HG02981 (cell line): ENCODE measurements at regions not wholly inside any gene's neighbourhood (a gene's known extent, or its start where the extent isn't known, plus 50 kb on each side); places are given as distances from the start of the nearest gene placed in this dataset.

Experiments used
- ATAC-seq: cut with Tn5 transposase; IDR thresholded peaks from one replicate; pipeline ENCODE4 v1.9.1; 2021; ENCODE audit warnings: mild to moderate bottlenecking, moderate library complexity; ENCODE audit not compliant: unreplicated experiment

DNA sequence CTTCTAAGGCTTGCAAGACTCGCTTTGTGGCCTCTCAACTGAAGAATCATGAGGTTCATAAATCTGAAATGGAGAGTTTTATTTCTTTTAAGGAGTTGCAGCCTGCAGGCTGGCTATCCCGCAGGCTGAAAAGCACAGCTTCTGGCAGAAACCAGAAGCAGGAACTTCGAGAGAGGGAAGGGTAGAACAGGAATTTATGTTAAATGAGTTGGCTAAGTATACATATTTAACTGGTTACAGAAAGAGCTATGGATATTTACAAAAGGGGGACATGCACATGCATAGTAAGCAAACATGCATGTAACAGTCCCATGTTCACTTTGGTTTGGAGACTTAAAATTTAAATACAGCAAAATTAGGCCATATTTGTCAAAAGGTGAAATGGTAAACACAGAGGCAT lies 787.0 kb downstream of the TFAP2A start:
- no peak for ATAC-seq

DNA sequence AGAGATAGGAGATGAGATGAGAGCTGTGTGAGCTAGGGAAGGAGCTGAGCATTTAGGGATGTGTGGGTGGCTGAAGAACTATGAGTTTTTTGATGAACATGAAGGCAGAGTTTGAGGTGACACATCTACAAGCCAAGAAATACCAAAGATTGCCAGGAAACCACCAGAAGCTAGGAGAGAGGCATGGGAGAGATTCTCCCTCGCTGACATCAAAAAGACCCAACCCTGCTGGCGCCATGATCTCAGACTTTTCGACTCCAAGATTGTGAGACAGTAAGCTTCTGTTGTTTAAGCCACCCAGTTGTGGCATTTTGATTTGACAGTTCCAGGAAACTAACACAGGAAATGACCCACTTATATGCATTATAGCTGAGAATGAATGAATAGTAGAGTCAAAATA lies 790.9 kb downstream of the TFAP2A start:
- no peak for ATAC-seq

DNA sequence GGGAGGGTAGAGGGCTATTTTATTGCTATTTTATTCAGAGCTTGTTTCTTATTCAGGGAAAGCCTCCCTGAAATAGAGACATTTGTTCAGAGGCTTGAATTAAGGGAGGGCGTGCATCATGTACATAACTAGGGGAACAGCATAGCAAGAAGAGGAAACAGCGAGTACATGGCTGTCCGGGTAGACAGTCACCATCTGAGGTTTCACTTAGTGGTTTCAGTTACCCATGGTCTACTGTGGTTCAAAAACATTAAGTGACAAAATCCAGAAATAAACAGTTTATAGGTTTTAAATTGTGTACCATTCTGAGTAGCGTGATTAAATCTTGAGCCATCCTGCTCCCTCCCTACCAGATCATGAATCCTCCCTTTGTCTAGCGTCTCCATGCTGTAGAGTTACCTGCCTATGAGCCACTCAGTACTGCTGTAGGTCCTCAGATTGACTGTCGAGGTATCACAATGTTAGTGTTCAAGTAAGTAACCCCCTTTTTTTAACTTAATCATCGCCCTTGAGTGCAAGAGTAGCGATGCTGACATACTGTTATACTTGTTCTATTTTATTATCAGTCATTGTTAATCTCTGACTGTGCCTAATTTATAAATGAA lies 791.5 kb downstream of the TFAP2A start:
- no peak for ATAC-seq

DNA sequence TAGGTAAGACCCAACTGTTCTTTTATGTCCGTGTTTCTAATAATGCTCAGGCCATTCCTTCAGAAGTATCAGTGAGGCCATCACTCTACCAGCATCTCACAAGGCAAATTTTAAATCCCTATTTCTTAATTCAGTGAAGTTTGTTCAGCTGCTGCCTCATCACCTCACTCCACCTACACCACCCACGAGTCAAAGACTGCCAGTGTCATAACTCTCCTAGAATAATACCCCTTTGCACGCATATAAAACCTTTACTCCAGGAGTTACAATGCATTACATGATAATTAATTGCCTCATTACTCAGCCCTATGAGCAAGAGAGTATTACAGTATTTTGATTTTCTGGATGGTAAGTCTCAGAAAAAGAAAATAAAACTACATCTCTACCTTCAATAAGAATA lies 793.6 kb downstream of the TFAP2A start:
- ATAC-seq: no peak

DNA sequence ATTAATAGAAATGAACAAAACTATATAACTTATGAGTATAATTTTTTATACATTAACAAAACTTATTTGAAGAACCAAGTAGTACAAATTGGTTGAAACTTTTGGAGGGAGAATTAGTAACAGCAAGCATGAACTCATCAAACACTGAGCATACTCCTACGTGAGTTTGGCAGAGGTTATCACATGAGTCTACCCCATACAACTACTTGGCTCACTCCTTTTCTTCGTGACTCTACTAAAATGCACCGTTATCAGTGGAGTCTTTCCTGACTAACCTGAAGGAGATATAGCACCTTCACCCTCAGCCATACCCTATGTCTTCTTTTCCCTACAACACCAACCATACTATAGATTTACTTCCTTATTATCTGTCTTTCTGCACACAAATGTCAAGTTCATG lies 794.2 kb downstream of the TFAP2A start:
- ATAC-seq: no peak

DNA sequence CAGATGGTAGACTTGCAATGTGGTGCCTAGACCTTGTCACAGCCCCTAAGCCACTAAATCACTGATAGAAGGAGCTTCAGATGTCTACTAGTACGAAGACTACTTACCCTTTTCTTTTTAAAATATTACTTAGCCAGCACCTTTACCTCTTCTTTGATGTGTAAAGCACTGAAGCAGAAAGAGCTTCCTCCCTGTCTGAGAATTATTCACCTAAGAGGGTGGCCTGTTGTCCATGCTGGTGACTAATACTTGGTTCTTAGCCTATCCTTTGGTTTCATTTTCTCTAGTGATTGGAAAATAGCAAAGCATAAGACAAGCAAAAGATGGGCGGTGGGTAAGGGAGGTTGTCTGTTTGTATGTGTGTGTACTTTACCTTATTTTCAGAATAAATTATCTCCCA lies 794.6 kb downstream of the TFAP2A start:
- ATAC-seq: no peak

DNA sequence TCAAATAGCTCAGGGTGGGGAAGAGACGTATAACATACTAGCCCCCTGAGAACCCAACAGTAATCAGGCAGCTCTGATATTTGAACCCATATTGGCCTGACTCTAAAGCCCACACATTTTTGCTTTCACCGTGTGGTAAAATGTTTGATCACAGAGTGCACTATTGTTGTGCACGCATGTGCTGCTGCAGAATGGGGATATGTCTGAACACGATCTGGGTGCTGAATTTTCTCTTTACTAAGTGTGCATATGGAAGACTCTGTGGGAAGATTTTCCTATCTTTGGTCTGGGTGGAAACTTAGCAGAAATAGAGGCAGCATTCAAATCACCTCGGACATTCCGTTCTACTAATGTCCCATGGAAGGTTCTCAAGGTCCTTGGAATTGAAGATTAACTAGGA lies 800.1 kb downstream of the TFAP2A start:
- no peak for ATAC-seq

DNA sequence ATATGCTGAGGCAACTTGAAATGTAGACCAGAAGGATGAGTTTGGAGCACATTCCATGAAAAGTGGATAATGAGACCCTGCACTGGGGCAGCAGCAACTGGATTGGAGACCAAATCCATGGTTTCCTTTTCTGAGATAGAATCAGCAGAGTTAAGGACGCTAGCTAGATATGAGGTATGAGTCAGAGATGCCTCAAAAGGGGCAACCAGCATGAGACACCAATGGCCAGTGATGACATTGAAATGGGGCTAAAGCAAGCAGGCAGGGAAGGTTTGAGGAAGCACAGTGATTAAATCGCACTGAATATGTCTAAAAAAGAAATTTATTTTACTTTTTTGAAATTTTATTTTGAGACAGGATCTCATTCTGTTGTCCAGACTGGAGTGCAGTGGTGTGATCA lies 802.4 kb downstream of the TFAP2A start:
- no peak for ATAC-seq

DNA sequence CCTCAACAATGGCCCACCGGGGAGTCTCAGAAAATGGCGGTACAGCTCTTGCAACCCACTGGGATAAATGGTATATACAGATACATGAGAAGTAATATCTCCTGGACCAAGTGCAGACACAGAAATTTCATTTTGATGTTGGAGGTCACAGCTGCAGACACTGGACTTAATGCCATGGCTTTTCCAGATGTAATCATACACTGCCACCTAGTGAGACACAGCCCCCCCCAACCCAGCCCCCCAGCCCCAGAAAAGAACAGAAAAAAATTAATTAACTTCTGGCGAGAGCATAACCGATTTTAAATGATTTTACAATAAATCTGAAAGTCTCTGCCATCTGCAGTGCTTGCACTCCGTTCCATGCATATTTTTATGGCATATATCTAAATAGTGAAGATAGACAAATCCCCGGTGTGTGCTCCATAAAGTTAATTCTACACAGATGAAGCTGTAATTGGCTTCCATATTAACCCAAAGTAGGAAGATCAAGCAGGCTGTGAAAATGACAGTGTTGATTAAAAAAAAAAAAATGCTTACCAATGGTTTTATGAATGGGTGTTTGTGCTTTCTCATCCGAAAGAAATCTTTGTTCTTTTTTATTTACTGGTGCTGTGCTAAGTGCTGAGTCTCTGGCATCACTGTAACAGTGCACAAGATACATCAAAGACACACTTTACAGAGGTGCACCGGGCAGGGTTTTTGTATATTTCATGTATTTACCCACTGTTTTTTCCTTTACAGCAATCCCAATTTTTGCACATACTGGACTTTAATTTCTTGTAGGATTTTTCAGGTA lies 804.1 kb downstream of the TFAP2A start:
- no peak for ATAC-seq

DNA sequence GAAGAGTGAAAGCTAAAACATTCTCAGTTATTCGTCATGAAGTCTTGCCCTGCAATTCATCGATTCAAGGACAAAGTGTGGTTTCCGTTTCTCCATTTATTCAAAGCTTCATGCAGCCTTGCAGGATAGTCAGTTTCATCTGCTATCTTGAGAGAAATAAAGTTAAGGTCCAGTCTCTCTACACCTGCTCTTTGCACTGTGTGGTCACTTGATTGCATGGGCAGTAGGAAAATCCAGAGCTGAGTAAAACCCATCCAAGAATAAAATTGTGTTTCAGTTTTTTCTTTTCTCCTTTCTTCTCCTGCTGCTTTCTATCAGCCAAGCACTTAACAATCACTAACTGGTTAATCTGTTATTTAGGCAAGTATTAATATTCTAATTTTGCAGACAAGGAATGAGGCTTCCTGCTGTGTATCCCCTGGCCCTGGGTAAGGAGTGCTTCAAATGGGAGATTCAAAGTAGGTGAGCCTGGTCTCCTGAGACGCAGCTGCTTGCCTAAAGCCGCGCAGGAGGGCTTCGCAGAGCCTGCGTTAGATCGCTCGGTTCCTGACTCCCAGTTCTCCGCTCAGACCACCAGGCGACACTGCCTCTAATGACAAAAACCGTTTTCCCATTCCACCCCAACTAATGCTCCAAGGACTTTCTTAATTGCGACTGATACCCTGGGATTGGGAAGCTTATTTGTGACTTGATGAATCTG lies 808.3 kb downstream of the TFAP2A start:
- ATAC-seq: no peak

DNA sequence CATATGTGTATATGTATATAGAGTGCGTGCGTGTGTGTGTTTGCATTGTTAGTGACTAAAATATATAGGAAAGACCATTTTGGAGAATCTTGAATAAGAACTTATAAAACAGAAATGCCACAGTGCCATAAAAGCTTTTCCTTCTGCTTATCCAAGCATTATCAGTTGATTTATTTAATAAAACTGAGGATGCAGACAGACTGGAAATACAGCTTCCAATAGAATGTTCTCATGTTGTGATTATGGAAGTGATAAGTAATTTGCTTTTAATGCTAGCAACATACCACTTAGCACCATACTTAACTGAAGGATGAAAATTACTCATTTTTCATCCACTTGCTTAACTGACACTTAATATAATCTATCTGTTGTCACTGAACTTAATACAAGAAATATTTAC lies 820.1 kb downstream of the TFAP2A start:
- no peak for ATAC-seq

DNA sequence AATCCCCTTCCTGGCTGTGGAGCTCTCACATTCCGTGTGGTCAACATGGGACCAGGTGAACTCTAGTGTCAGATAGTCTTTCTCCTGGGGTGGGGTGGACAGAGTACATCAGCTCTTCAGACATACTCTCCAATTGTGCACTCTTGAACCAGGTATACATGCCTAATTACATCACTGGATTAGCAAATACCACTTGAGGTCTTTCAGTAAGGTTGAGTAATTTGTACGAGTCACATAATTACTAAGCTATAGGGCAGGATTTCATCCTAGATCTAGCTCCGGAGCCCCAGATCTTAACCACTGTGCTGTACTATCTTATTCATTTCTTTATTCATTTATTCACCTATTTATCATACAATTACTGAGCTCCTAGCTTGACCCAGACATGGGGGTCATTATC lies 821.3 kb downstream of the TFAP2A start:
- no peak for ATAC-seq

DNA sequence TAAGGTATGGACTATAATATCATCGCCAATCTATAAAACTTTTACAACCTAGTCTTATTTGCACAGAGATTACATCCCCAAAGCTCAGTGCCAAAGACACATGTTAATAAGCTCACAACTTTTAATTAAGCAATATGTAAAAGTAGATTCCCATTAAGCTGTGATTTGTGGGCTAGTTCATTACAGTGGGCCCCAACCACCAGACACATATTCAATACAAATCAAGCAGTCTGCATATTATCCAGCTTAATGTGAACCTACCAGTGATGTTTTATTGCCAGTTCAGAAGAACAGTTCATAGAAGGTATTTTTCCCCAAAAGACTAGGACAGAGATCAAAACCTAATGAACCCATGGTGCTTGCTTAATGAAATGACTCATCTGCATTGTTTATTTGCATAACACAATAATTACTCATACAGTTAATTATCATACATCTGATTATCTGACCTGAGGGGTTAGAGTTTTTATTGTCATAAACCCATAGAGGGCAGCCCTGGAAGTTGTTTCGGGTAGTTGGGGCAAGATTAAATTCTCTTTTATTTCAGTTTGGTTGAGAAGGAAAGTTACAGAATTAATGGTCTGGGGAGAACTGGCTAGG lies 831.0 kb downstream of the TFAP2A start:
- no peak for ATAC-seq

DNA sequence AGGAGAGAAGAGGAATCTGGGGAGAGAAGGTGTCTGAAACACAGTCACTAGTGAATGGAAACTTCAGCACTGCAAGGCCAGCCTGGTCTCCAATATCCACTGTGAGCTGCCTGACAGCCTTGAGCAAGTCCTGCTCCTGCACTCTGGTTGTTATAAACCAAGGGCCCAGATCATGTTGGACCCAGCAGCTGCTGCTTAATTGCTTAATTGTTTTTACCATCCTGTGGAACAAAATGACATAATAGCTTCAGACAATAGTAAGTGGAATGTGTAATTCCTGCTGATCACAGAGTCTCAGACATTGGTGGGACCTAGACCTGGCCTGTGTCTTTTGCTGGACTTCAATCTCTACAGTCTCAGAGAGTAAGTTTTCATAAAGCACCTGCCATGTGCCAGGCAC lies 833.7 kb downstream of the TFAP2A start:
- no peak for ATAC-seq

DNA sequence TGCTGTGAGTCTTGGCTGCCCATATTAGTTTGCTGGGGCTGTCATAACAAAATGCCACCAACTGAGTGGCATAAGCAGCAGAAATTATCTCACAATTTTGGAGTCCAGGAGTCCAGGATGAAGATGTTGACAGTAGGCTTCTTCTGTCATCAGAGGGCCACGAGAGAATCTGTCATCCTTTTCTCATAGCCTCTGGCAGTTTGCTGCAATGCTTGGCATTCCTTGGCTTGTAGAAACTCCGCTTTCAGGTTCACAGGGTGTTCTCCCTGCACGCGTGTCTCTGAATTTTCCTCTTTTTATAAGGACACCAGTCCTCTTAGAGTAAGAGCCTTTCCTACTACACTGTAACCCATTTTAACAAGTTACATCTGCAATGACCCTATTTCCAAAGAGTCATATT lies 838.4 kb downstream of the TFAP2A start:
- no peak for ATAC-seq

DNA sequence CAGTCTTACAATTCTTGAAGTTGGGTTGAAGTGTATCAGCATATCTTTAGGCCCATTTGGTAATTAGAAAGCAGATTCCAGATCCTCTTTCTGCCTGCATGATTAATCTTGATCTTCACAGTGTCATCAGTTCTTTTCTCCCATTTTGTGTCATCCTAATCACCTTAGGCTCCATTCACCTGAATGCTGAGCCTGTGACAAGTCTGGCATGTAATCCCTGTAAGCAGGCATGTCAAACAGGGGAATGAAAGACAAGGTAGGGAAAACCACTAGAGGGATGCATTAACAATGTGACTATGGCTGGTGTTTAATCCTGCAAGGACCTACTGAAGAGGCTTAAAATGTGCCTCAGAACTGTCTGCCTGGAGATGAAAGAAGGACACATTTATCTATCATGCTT lies 848.8 kb downstream of the TFAP2A start:
- no peak for ATAC-seq

DNA sequence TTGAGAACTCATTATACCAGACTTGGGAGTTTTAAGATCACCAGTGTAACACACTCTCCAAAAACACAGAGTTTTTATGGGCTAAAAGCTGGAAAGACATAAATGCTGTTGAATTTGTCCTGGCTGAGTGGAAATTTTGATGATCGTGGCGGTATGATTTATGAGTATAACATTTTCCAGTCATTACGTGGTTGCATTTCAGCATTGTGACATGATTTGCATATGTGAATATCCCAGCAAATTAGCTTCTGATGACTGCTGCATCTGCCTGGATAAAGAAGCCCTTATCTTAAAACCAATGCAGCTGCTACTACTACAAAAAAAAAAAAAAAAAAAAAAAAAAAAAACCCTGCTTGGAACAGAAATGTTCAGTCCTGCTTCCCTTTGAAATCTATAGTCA lies 850.9 kb downstream of the TFAP2A start:
- no peak for ATAC-seq

DNA sequence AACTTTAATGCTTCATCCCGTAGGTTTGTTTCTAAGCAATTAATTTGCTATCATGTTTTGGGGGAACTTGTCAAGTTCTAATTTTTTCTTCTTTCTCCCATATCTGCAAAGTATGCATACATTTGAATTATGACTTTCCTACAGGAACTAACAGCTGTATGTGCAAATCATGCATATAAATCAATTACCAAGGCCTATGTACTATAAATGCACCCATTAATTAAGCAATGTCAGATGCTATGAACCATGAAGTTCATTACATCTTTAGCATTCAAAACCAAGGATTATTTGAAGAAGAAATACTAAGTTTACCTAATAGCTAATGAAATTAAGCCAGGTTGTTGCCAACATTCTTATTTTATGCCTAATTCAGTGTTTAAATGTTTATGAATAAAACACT lies 851.3 kb downstream of the TFAP2A start:
- ATAC-seq: no peak

DNA sequence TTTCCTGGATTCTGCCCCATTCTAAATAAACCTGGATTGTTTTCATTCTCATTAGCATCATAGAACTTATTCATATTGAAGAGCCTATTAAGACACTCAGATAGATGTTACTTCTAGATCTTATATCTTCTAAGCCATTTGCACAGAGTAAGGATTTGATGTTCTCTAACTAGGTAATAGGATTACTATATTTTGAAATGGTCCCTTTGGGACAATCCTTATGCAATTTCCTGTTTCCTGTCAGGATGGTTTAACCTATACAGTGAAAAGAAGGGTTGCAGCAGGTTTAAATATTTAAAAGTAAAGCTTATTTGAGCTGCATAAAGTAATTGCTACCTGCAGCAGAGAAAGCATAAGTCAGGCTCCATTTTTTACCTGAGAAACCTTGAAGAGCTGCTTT lies 860.1 kb downstream of the TFAP2A start:
- ATAC-seq: no peak

DNA sequence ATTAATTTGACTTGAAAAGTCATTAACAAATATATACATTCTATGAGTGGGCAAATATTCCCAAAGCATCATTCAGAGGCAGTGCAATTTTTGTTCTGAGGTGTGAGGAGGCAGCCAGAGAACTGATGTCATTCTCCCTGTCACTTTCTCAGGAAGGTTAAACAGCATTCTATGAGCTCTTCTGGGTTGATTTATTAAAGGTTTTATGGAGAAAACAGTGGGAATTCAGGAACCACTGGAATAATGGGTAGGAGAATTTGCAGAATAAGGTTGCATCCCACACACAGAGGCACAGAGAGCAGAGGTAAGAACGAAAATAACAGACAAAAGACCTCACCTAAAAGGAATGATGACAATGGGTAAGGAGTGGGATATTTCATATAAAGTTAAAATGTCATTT lies 860.6 kb downstream of the TFAP2A start:
- no peak for ATAC-seq

DNA sequence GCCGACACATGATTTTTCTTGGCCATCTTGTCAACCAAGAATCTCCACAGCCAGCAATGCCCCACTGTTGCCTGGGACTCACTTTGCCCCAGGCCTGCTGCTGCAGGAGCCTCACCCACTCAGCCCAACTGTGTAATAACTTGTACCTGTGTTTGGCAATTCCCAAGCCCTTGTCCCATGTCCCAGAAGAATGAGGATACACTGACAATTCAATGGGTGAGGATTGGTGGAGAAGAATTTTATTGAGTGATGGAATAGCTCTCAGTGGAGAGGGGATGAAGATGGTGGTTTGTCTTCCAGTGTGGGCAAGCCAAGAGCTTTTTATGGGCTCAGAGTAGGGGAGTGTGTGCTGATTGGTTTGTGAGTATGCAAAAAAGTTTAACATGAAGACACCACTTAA lies 861.9 kb downstream of the TFAP2A start:
- ATAC-seq: no peak

DNA sequence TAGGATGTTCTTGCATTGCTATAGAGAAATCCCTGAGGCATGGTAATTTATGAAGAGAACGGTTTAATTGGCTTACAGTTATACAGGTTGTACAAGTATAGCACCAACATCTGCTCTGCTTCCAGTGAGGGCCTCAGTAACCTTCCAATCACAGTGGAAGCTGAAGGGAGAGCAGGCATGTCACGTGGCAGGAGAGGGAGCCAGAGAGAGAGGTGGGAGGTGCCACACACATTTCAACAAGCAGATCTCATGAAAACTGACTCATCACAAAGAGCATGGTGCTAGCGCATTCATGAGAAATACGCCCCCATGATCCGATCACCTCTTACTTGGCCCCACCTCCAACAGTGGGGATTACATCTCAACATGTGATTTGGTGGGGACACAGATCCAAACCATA lies 871.2 kb downstream of the TFAP2A start:
- no peak for ATAC-seq
